NCI-H1417 treated with DMSO at 0.1 percent for 48 hours (cell line): ENCODE measurements at regions not wholly inside any gene's neighbourhood (a gene's known extent, or its start where the extent isn't known, plus 50 kb on each side); places are given as distances from the start of the nearest gene placed in this dataset.
"Not testable (repeated sequence)": the region's sequence is repeated elsewhere in the genome, so short reads cannot be mapped to it uniquely, and the experiment has no call there.

Source experiments
- DNase-seq: peaks from one replicate; lab custom pipeline; 2025; lab: John Stamatoyannopoulos, UW

- not testable (repeated sequence) for DNase-seq
Measured at GRCh38 chr2:87643165-87643564, 104.7 kb upstream of the PLGLB2 start.

DNA sequence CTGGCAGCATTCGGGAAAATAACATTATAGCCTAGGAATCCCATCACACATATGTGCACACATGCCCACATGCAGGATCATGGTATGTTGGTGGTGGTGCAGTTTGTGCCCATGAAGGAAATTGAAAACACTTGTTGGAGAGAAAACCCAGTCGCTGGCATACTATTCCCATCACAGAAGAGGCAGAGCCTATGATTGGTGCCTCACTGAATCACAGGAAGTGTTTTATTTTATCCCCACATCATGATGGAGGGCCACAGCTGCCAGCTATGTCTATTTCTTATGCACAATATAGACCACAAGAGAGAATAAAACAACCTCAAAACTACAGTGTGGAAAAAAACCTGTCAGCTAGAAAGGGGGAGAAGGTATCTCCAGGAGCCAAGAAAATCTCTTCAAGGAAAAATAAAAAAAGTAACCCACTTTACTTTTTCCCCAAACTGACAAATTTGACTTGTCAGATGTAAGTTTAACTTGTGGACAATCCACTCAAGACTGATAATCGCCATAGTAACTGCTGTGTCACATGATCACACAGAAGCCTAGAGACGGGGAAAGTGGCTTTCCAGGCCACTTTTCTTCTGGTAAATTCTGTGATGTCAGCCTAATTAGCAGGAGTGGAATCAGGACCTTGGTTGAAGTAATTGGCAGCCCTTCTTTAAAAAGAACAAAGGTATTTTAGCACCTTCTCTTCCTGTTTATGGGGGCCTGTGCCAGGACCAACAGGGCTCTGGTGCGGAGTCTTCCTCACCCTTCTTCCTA is 100.0 kb upstream of the PLGLB2 start:
- not testable (repeated sequence) for DNase-seq

DNA sequence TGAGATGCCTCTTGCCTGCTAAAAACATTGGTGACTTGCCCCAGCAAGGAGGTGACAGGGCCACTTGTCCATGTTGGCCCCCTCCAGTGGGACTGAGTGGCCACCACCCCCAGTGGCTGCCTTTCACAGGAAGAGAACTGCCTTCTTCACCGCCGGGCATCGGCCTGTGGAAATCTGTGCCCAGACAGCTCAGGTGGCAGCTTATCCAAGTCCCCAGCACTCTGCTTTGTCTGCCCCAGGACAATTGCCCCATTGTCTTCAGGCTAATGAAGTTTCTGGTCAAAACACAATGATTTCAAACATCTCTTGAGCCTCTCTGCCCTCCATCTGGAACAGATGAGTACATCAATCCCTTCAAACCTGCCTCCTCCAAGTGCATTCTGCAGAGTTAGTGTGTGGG is 99.1 kb upstream of the PLGLB2 start:
- not testable (repeated sequence) for DNase-seq

GRCh38 chr2:87649871-87650270 is 98.0 kb upstream of the PLGLB2 start:
- DNase-seq = not testable (repeated sequence)

DNA sequence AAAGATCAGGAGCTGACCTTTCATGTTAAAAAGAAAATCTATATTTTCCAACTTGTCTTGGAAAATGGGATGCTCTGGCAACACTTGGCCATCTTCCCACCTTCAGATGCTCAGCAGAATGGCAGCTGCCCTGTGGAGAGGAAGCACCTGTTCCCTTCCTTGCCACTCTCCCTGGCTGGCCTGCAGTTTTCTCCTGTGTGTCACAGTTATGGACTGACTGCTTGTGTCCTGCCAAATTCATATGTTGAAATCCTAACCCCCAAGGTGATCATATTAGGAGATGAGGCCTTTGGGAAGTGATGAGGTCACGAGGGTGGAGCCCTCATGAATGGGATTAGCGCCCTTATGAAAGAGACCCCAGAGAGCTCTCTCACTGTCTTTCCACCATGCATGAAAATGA is 97.0 kb upstream of the PLGLB2 start:
- DNase-seq = not testable (repeated sequence)

- not testable (repeated sequence) for DNase-seq
Measured at GRCh38 chr2:87651589-87651988, 96.3 kb upstream of the PLGLB2 start.

- not testable (repeated sequence) for DNase-seq
Measured at GRCh38 chr2:87653373-87653772, 94.5 kb upstream of the PLGLB2 start.

DNA sequence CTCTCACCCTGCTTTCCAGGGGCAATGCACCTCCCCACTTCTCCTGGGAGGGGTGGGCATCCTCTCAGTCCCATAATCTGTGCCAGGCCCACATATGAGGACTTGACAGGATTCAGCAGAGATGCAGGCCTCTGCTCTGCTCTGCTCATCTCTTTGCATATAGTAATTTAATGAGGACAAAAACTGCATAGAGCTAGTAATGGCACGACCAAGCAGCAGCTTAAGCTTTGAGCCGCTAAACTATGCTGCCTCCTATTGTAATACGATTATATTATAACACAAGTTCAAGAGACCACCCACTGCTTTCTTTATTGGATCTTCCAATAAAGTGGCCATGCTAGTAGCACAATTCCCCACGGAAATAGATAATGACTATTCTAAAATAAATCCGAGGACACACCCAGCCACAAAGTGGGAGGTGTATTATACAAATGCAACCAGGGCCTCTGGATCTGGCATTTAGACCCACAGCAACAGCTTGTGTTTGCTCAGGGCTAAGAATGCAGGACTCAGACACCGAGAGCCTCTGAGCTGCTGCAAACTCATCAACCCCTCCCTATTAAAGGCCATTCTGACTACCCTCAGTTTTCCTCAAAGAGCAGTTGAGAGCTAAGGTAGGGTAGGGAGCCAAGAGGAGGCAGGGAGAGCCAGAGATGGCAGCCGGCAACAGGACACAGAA is 93.6 kb upstream of the PLGLB2 start:
- DNase-seq = not testable (repeated sequence)

- DNase-seq = not testable (repeated sequence)
Measured at GRCh38 chr2:87657915-87658314, 90.0 kb upstream of the PLGLB2 start.

- DNase-seq = not testable (repeated sequence)
Measured at GRCh38 chr2:87658357-87658756, 89.5 kb upstream of the PLGLB2 start.

- not testable (repeated sequence) for DNase-seq
Measured at GRCh38 chr2:87658976-87659375, 88.9 kb upstream of the PLGLB2 start.

DNA sequence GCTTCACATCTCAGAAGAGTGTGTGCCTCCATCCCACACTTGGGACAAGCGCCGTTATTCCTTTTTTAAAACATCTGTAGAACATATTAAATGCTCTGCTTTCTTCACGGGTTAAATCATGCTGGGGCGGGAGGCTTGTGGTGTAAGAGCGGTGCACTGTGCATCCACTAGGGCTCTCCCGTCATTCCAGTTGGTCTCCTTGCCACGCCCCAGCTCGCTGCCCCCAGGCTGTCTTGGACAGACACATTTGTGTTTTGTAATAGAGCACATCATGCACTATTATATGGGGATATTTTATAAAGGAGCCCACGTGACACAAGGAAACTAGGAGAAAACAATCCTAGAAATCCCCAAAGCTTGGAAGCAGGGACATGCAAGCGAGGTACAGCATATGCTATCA is 87.7 kb upstream of the PLGLB2 start:
- not testable (repeated sequence) for DNase-seq

GRCh38 chr2:87662316-87663290 is 85.3 kb upstream of the PLGLB2 start:
- not testable (repeated sequence) for DNase-seq

DNA sequence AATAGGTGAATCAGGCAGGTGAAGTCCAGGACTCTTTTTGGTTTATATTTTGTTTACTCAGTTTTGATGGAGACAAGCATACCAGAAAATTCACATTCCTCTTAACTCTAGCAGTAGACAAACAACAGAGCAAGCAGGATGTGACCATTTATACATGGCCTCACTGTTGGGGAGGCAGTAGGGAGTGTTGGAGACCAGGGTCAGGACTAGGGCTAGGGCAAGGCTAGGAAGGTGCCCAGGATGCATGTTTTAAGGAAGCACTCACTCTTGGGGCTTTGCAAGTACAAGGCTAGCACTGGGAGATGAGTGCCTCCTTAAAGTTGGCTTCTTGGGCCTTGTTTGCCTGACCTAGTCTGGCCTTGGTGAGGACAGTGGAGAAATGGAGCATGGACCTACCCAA is 84.5 kb upstream of the PLGLB2 start:
- not testable (repeated sequence) for DNase-seq

GRCh38 chr2:87667027-87667426 is 80.9 kb upstream of the PLGLB2 start:
- DNase-seq = not testable (repeated sequence)

GRCh38 chr2:87668361-87668760 is 79.5 kb upstream of the PLGLB2 start:
- DNase-seq = not testable (repeated sequence)

- DNase-seq = not testable (repeated sequence)
Measured at GRCh38 chr2:87669633-87670231, 78.2 kb upstream of the PLGLB2 start.

DNA sequence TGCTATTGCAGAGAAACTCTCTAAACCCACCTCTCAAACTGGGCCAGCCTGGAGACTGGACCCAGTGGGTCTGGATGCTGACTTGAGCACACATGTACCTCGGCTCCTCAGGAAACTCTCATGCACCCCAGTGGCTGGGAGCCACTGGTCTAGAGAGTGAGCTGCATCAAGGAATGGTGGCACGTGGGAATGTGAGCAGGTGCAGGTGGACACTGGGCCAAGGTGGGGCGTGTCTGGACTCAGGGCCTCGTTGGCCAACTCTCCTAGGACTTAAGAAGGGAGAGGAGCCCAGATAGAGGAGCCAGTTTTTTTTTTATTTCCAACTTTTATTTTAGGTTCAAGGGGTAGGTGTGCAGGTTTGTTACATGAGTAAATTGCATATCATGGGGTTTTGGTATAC is 75.5 kb upstream of the PLGLB2 start:
- DNase-seq = not testable (repeated sequence)

DNA sequence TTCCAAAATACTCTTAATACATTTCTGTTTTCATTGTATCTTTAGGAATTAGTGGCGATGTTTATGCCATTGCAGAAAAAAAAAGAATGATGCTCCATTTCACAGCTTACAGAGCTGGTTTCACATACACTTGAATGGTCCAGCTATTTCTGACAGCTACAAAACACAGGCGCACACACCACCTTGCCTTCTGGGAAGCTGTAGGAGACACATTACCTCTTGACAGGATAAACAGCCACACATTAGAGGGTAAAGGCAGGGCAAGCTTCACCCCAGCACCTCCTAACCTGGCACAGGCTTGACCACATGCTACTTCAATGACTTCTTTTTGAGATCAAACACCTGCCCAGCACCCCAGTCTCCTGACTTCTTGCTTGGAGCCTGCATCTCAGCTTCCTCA is 73.2 kb upstream of the PLGLB2 start:
- not testable (repeated sequence) for DNase-seq

GRCh38 chr2:87675487-87675886 is 72.4 kb upstream of the PLGLB2 start:
- DNase-seq = not testable (repeated sequence)

GRCh38 chr2:87677421-87677923 is 70.4 kb upstream of the PLGLB2 start:
- not testable (repeated sequence) for DNase-seq
